DND-41 (cell line): ENCODE measurements at regions not wholly inside any gene's neighbourhood (a gene's known extent, or its start where the extent isn't known, plus 50 kb on each side); places are given as distances from the start of the nearest gene placed in this dataset.

Experiments used
- ATAC-seq: fragments of 200-7000 bp; cut with Tn5 transposase; 3 replicates; pipeline ENCODE4 v1.9.1; 2021; ENCODE audit warnings: low read depth; ENCODE audit not compliant: insufficient read depth
- DNase-seq: peaks from one replicate; pipeline ENCODE4 v3.0.0-alpha.2; 2020
- H2AFZ ChIP-seq: 2 replicates; pipeline ENCODE4 v1.6.0; 2012; ENCODE audit warnings: low read depth, low read length
- H3K27ac ChIP-seq: 2 replicates; pipeline ENCODE4 v1.5.1; 2012; ENCODE audit warnings: low read length, inconsistent platforms
- H3K27me3 ChIP-seq: fragments of 200-600 bp; sonication (generic); 2 replicates; pipeline ENCODE4 v1.6.0; 2012; ENCODE audit warnings: low read length, mild to moderate bottlenecking, inconsistent platforms; ENCODE audit not compliant: insufficient read depth, poor library complexity
- H3K36me3 ChIP-seq: 2 replicates; pipeline ENCODE4 v1.5.1; 2012; ENCODE audit warnings: low read length, inconsistent platforms; ENCODE audit not compliant: insufficient read depth
- H3K4me1 ChIP-seq: 2 replicates; pipeline ENCODE4 v1.5.1; 2012; ENCODE audit warnings: mild to moderate bottlenecking, low read length; ENCODE audit not compliant: insufficient read depth
- H3K4me2 ChIP-seq: 2 replicates; pipeline ENCODE4 v1.6.0; 2012; ENCODE audit warnings: mild to moderate bottlenecking, moderate library complexity, low read length, inconsistent platforms; ENCODE audit not compliant: insufficient read depth
- H3K4me3 ChIP-seq, 2 experiments: fragments of 200-600 bp in 1 of 2; shearing (Covaris generic) in 1 of 2; 2 replicates each; pipeline ENCODE4 v1.5.1; 2012 to 2016; ENCODE audit warnings: inconsistent platforms in 2 of 2, low read length in 2 of 2, mild to moderate bottlenecking in 2 of 2, low read depth in 1 of 2, moderate library complexity in 1 of 2
- H3K79me2 ChIP-seq: 2 replicates; pipeline ENCODE4 v1.6.0; 2012; ENCODE audit warnings: low read length, inconsistent platforms; ENCODE audit not compliant: insufficient read depth
- H3K9ac ChIP-seq: 2 replicates; pipeline ENCODE4 v1.6.0; 2012; ENCODE audit warnings: low read depth, mild to moderate bottlenecking, inconsistent platforms, low read length, moderate library complexity
- H3K9me3 ChIP-seq: 2 replicates; pipeline ENCODE4 v1.5.1; 2012; ENCODE audit warnings: low read length, moderate library complexity, mild to moderate bottlenecking, inconsistent platforms; ENCODE audit not compliant: insufficient read depth, severe bottlenecking
- H4K20me1 ChIP-seq: 2 replicates; pipeline ENCODE4 v1.6.0; 2012; ENCODE audit warnings: low read length; ENCODE audit not compliant: insufficient read depth
- EZH2 ChIP-seq: IDR thresholded peaks from 3 replicates; pipeline ENCODE4 v1.6.1; 2012; ENCODE audit warnings: borderline replicate concordance, low read depth, mild to moderate bottlenecking, moderate library complexity, low read length, inconsistent platforms; ENCODE audit not compliant: severe bottlenecking
- TF ChIP-seq, protein P1 (sequence below): IDR thresholded peaks from 2 replicates; pipeline ENCODE4 v1.5.1; 2012; ENCODE audit warnings: borderline replicate concordance, low read length, moderate library complexity, mild to moderate bottlenecking; ENCODE audit not compliant: poor library complexity, severe bottlenecking; ENCODE audit errors: extremely low read depth

DNA sequence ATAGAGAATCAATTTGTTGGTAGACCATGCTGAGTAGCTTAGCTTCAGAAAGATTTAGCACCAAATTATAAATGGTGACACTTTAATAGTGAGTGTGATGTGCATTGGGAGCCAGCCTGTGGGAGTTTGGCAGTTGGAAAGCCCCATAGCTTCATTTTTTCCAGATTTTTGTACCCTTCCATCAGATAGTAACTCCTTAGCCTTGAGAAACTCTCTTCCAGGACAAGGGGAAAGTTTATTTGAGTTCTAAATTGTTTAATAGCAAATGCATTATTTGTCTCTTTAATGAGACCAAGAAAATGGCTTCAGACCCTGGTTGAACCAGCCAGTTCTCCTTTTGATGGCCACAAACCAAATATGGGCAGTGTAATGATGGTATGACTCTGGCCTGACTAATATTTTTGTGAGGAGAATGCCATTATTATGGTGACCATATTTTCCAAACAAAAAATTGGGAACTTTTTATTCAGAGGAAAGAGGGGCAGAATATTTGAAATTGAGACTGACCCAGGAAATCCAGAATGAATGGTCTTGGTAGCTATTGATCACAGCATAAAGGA is 49.8 kb downstream of the PLCE1 start:
- Histone ChIP-seq H3K4me1 (no peaks in the 10 kb centered on the region), H3K9me3 (no peaks in the 10 kb centered on the region), H4K20me1 (no peaks in the 10 kb centered on the region), H3K36me3 (no peaks in the 10 kb centered on the region), H3K4me3 (no peak overlapping the region), H3K9ac (no peak overlapping the region), H3K4me2 (no peak overlapping the region), H3K79me2 (no peaks in the 10 kb centered on the region), H2AFZ (no peak overlapping the region), H3K27me3 (no peaks in the 10 kb centered on the region), H3K27ac (no peak overlapping the region)
- TF ChIP-seq EZH2: no peak
- TF ChIP-seq, protein P1, sequence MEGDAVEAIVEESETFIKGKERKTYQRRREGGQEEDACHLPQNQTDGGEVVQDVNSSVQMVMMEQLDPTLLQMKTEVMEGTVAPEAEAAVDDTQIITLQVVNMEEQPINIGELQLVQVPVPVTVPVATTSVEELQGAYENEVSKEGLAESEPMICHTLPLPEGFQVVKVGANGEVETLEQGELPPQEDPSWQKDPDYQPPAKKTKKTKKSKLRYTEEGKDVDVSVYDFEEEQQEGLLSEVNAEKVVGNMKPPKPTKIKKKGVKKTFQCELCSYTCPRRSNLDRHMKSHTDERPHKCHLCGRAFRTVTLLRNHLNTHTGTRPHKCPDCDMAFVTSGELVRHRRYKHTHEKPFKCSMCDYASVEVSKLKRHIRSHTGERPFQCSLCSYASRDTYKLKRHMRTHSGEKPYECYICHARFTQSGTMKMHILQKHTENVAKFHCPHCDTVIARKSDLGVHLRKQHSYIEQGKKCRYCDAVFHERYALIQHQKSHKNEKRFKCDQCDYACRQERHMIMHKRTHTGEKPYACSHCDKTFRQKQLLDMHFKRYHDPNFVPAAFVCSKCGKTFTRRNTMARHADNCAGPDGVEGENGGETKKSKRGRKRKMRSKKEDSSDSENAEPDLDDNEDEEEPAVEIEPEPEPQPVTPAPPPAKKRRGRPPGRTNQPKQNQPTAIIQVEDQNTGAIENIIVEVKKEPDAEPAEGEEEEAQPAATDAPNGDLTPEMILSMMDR: no peak
- no peak for ATAC-seq
- no peak for DNase-seq

DNA sequence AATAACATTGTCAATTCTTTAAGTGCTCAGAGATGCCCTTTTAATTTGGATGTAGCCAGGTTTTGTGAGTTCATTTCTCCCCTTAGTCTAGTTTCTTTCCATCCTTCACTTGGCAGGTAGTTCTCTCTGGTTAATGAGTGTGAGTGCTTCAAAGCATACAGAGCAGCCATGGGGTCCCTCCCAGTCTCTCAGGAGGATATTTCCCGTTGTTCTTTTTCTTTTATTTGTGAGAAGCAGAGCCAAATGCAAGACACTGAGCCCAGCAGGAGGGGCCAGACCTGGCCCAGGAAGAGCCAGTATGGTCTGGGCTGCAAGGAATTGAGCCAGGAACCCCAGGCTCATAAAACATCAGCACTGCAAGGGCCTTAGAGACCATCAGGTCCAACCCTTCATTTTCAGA is 52.4 kb downstream of the PLCE1 start:
- Histone ChIP-seq H2AFZ (no peak overlapping the region), H3K27ac (no peak overlapping the region), H3K79me2 (no peaks in the 10 kb centered on the region), H3K36me3 (no peaks in the 10 kb centered on the region), H3K4me1 (no peaks in the 10 kb centered on the region), H3K4me2 (no peak overlapping the region), H3K9me3 (no peaks in the 10 kb centered on the region), H4K20me1 (no peaks in the 10 kb centered on the region), H3K4me3 (no peak overlapping the region), H3K27me3 (no peaks in the 10 kb centered on the region), H3K9ac (no peak overlapping the region)
- ATAC-seq (no peak), DNase-seq (no peak)
- no peak for TF ChIP-seq EZH2
- TF ChIP-seq, protein P1: no peak

DNA sequence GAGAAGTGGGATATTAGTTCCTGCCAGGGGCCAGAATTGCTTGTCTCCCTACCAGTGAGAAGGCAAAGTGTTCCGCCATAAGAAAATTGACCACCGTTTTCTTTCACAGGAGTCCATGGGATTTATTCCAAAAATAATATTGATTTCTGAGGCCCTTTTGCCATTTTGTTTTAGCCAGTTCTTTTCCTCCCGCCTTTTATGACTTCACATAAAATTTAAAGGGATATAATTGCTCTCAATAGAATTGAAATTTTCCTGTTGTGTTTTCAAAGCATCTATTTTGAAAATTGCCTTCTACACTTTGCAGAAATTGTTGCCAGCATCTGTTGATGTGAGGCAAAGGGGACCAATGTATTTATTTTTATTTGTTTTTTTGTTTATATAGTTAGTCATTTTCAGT is 53.6 kb downstream of the PLCE1 start:
- DNase-seq: no peak
- Histone ChIP-seq H3K9me3 (no peaks in the 10 kb centered on the region), H3K36me3 (no peaks in the 10 kb centered on the region), H2AFZ (no peak overlapping the region), H3K9ac (no peak overlapping the region), H3K27me3 (no peaks in the 10 kb centered on the region), H3K27ac (no peak overlapping the region), H3K4me1 (no peaks in the 10 kb centered on the region), H3K4me3 (no peak overlapping the region), H3K79me2 (no peaks in the 10 kb centered on the region), H3K4me2 (no peak overlapping the region), H4K20me1 (no peaks in the 10 kb centered on the region)
- no peak for TF ChIP-seq EZH2
- TF ChIP-seq, protein P1: no peak
- no peak for ATAC-seq

DNA sequence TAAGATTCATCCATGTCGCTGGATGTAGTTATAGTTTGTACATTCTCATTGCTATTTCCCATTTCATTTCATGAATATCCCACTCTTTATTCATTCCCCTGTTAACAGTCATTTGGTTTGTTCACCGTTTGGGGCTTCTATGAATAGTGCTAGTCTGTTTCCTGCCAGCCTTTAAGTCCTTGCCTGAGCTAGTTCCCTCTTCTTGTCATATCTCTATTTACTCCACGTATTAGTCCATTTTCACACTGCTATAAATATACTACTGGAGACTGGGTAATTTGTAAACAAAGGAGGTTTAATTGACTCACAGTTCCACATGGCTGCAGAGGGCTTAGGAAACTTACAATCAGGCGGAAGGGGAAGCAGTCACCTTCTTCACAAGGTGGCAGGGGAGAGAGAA is 56.2 kb downstream of the PLCE1 start:
- no peaks in the 10 kb centered on the region for H4K20me1 ChIP-seq
- DNase-seq (no peak), ATAC-seq (no peak)
- H3K36me3 ChIP-seq: no peaks in the 10 kb centered on the region
- TF ChIP-seq, protein P1: no peak
- no peak for TF ChIP-seq EZH2
- H2AFZ ChIP-seq: no peak overlapping the region
- H3K27ac ChIP-seq: no peak overlapping the region
- H3K4me3 ChIP-seq: no peak overlapping the region
- no peaks in the 10 kb centered on the region for H3K4me1 ChIP-seq
- no peaks in the 10 kb centered on the region for H3K27me3 ChIP-seq
- H3K9ac ChIP-seq: no peak overlapping the region
- no peaks in the 10 kb centered on the region for H3K79me2 ChIP-seq
- H3K9me3 ChIP-seq: no peaks in the 10 kb centered on the region
- no peak overlapping the region for H3K4me2 ChIP-seq
